Neural cell (in vitro differentiated cells): ENCODE measurements at regions not wholly inside any gene's neighbourhood (a gene's known extent, or its start where the extent isn't known, plus 50 kb on each side); places are given as distances from the start of the nearest gene placed in this dataset.
A peak's percentile ranks its signal among the peaks of the same experiment; 100 is the strongest.

Experiments used
- H2AFZ ChIP-seq: fragments of 200-600, 300-800 bp; sonication (generic), shearing (Covaris generic); 2 replicates; pipeline ENCODE4 v1.6.0; 2014; ENCODE audit warnings: low read depth, mild to moderate bottlenecking, antibody characterized with exemption, low read length, moderate library complexity
- H3F3A ChIP-seq: fragments of 200-600 bp; shearing (Covaris generic); 2 replicates; pipeline ENCODE4 v1.6.1; 2016; ENCODE audit warnings: mild to moderate bottlenecking, moderate library complexity, mixed read lengths, antibody characterized with exemption, low read length; ENCODE audit not compliant: insufficient read depth, poor library complexity, severe bottlenecking
- H3K27ac ChIP-seq: fragments of 200-600, 300-800 bp; sonication (generic), shearing (Covaris generic); 2 replicates; pipeline ENCODE4 v1.5.1; 2014; ENCODE audit warnings: mild to moderate bottlenecking, low read length, moderate library complexity
- H3K27me3 ChIP-seq: fragments of 300-800, 200-600 bp; sonication (generic), shearing (Covaris generic); 2 replicates; pipeline ENCODE4 v1.6.0; 2014; ENCODE audit warnings: mild to moderate bottlenecking, low read depth, low read length, moderate library complexity; ENCODE audit not compliant: insufficient read depth
- H3K36me3 ChIP-seq: fragments of 300-800, 200-600 bp; sonication (generic), shearing (Covaris generic); 2 replicates; pipeline ENCODE4 v1.5.1; 2014; ENCODE audit warnings: mild to moderate bottlenecking, antibody characterized with exemption, low read length, moderate library complexity; ENCODE audit not compliant: insufficient read depth
- H3K4me2 ChIP-seq: fragments of 300-800, 200-600 bp; sonication (generic), shearing (Covaris generic); 2 replicates; pipeline ENCODE4 v1.6.0; 2014; ENCODE audit warnings: mild to moderate bottlenecking, low read length
- H3K4me3 ChIP-seq: fragments of 300-800, 200-600 bp; sonication (generic), shearing (Covaris generic); 2 replicates; pipeline ENCODE4 v1.5.1; 2014; ENCODE audit warnings: mild to moderate bottlenecking, low read length, moderate library complexity
- H3K79me2 ChIP-seq: fragments of 200-600 bp; shearing (Covaris generic); replicated peaks from 2 replicates; pipeline ENCODE4 v1.6.0; 2014; ENCODE audit warnings: mild to moderate bottlenecking, low read length, moderate library complexity; ENCODE audit not compliant: insufficient read depth
- H3K9ac ChIP-seq: fragments of 300-800, 200-600 bp; sonication (generic), shearing (Covaris generic); 2 replicates; pipeline ENCODE4 v1.6.1; 2016; ENCODE audit warnings: mild to moderate bottlenecking, low read length, mixed read lengths
- H3K9me2 ChIP-seq: fragments of 200-600 bp; shearing (Covaris generic); 2 replicates; pipeline ENCODE4 v1.6.1; 2016; ENCODE audit warnings: mild to moderate bottlenecking, low read length, mixed read lengths; ENCODE audit not compliant: insufficient read depth
- H3K9me3 ChIP-seq: fragments of 200-600, 300-800 bp; sonication (generic), shearing (Covaris generic); 2 replicates; pipeline ENCODE4 v1.6.1; 2016; ENCODE audit warnings: mild to moderate bottlenecking, mixed run types, low read length, moderate library complexity, mixed read lengths
- H4K20me1 ChIP-seq: fragments of 200-600 bp; shearing (Covaris generic); 2 replicates; pipeline ENCODE4 v1.6.1; 2016; ENCODE audit warnings: mild to moderate bottlenecking, mixed run types; ENCODE audit not compliant: insufficient read depth
- CTCF ChIP-seq: fragments of 450-650 bp; IDR thresholded peaks from 2 replicates; pipeline ENCODE4 v1.5.1; 2014; ENCODE audit warnings: antibody characterized with exemption, mild to moderate bottlenecking, moderate library complexity; ENCODE audit not compliant: poor library complexity, severe bottlenecking
- EP300 ChIP-seq: fragments of 450-650 bp; conservative IDR thresholded peaks from 2 replicates; pipeline ENCODE4 v1.6.1; 2014; ENCODE audit warnings: antibody characterized with exemption, mild to moderate bottlenecking, moderate library complexity; ENCODE audit not compliant: poor library complexity, severe bottlenecking
- EZH2 ChIP-seq: fragments of 200-600, 300-800 bp; shearing (Covaris generic), sonication (generic); IDR thresholded peaks from 2 replicates; pipeline ENCODE4 v1.6.1; 2014; ENCODE audit warnings: antibody characterized with exemption, low read length, borderline replicate concordance, mild to moderate bottlenecking; ENCODE audit not compliant: insufficient read depth, poor library complexity, severe bottlenecking
- MXI1 ChIP-seq: fragments of 450-650 bp; conservative IDR thresholded peaks from 2 replicates; pipeline ENCODE4 v1.6.1; 2014; ENCODE audit warnings: antibody characterized with exemption, mild to moderate bottlenecking; ENCODE audit not compliant: poor library complexity, severe bottlenecking
- POLR2AphosphoS5 ChIP-seq: IDR thresholded peaks from 2 replicates; pipeline ENCODE4 v1.6.1; 2012
- RAD21 ChIP-seq: fragments of 450-650 bp; conservative IDR thresholded peaks from 2 replicates; pipeline ENCODE4 v1.6.1; 2014; ENCODE audit warnings: antibody characterized with exemption, mild to moderate bottlenecking, moderate library complexity
- REST ChIP-seq: IDR thresholded peaks from 2 replicates; pipeline ENCODE4 v1.6.1; 2012; ENCODE audit warnings: borderline replicate concordance
- SMC3 ChIP-seq: fragments of 450-650 bp; conservative IDR thresholded peaks from 2 replicates; pipeline ENCODE4 v1.6.1; 2014; ENCODE audit warnings: antibody characterized with exemption, mild to moderate bottlenecking, moderate library complexity; ENCODE audit not compliant: poor library complexity
- TAF1 ChIP-seq: IDR thresholded peaks from 2 replicates; pipeline ENCODE4 v1.6.1; 2012; ENCODE audit warnings: low read depth

- Histone ChIP-seq H2AFZ (no peak overlapping the region), H3K36me3 (no peaks in the 10 kb centered on the region), H3K27ac (peak overlapping the region; percentile 73), H3K9ac (no peak overlapping the region), H4K20me1 (no peaks in the 10 kb centered on the region), H3K4me2 (peak overlapping the region; percentile 10), H3K9me2 (no peaks in the 10 kb centered on the region), H3F3A (peaks cover 6% of the 10 kb centered on the region), H3K27me3 (no peaks in the 10 kb centered on the region), H3K9me3 (no peaks in the 10 kb centered on the region), H3K79me2 (no peaks in the 10 kb centered on the region), H3K4me3 (peak overlapping the region; percentile 45)
- peak; percentile 82 for TF ChIP-seq POLR2AphosphoS5
- TF ChIP-seq RAD21, result no peak
- no peak for TF ChIP-seq SMC3
- TF ChIP-seq EP300, result peak; percentile 64
- TF ChIP-seq MXI1, result no peak
Observed at GRCh38 chr4:181475781-181476507, 767.3 kb upstream of the TENM3 start.

GRCh38 chr4:181476508-181476890 is 766.7 kb upstream of the TENM3 start:
- H3K4me3 ChIP-seq, result peak overlapping the region; percentile 45
- no peak for TF ChIP-seq EP300
- no peak for TF ChIP-seq POLR2AphosphoS5
- TF ChIP-seq CTCF, result no peak
- no peak for TF ChIP-seq EZH2
- no peak for TF ChIP-seq SMC3
- TF ChIP-seq MXI1, result no peak
- no peak for TF ChIP-seq RAD21
- no peak for TF ChIP-seq TAF1
- TF ChIP-seq REST, result no peak
- peak overlapping the region; percentile 10 for H3K4me2 ChIP-seq

More at GRCh38 chr4:181476508-181476890, 766.7 kb upstream of the TENM3 start:
- no peaks in the 10 kb centered on the region for H3K27me3 ChIP-seq
- H3K9me2 ChIP-seq, result no peaks in the 10 kb centered on the region
- H3K36me3 ChIP-seq, result no peaks in the 10 kb centered on the region
- H3K27ac ChIP-seq, result peak overlapping the region; percentile 73
- H3K9me3 ChIP-seq, result no peaks in the 10 kb centered on the region
- no peaks in the 10 kb centered on the region for H3K79me2 ChIP-seq
- H3K9ac ChIP-seq, result no peak overlapping the region
- H4K20me1 ChIP-seq, result no peaks in the 10 kb centered on the region
- peaks cover 6% of the 10 kb centered on the region for H3F3A ChIP-seq
- H2AFZ ChIP-seq, result no peak overlapping the region
